HG03565 (cell line): ENCODE measurements at regions not wholly inside any gene's neighbourhood (a gene's known extent, or its start where the extent isn't known, plus 50 kb on each side); places are given as distances from the start of the nearest gene placed in this dataset.

Source experiments
- ATAC-seq: cut with Tn5 transposase; IDR thresholded peaks from one replicate; pipeline ENCODE4 v1.9.1; 2021; ENCODE audit warnings: mild to moderate bottlenecking, moderate library complexity; ENCODE audit not compliant: unreplicated experiment

- ATAC-seq: no peak
Measured at GRCh38 chr13:80133631-80134261, 207.2 kb downstream of the SPRY2 start.

DNA sequence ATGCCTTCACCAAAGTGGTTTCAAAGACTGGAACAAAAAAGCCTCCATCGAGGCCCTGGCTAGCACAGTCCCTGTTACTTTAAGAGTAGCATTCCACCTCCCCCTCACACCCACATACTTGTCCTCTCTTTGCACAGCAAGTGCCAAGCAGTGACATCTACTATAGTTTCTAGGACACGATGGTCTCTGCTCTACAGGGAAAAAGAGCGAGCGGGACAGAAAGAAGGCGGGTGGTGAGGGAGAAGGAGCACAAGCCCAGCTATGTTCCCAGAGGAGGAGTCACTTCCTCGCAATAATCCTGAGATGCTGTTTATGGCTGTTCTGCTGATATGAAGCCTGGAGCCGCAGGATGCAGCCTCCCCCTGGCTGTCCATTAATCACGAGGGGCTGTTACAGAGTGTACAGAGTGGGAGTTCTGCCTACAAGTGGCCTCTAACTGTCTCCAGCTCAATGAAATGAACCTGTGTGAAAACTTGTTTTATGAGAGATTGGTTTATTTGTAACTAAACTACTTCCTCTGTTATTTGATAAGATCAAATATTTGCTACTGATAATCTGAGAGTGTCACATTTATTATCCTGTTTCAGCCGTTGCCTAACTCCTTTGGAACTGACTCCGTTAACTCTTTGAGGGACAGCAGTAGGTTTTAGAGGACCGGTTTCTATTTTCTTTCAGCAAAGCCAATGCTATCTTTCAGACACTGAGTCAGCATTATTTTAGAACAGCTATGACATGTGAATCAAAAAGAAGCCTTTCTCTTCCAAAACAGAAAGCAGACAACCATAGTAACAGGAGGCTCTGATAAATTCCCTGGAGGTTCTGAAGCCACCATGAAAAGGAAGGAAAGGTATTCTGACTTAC is 208.0 kb downstream of the SPRY2 start:
- no peak for ATAC-seq

- ATAC-seq: no peak
Measured at GRCh38 chr13:80131204-80131603, 209.7 kb downstream of the SPRY2 start.

DNA sequence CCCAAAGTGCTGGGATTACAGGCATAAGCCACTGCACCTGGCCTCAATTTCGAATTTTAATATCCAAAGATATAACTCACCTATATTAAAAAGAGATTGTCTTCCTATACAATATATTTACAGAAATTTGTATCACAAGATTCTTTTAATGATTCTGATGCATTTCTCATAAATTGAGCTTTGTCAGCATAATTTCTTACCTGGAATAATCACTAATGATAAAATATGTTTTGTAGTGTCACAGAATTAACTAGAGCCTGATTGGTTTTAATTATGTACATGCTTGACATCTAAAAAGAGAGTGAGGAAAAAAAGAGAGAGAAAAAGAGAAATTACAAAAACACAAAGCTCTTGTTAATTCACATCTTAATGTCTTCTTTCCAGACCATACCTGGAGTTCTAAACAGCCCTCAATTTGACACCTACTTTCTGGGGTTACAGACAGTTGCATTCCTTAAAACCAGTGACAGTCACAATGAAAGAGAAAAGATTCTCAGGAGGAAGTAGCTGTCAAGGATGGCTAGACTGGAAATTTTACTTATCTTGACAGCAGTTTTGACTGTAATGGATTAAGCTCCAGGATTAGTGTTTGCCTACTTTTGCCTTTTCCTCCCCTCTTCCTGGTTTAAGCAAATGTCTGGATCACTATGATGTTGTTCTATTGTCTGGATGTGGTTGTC is 214.4 kb downstream of the SPRY2 start:
- ATAC-seq: no peak

- no peak for ATAC-seq
Measured at GRCh38 chr13:80123945-80124344, 217.0 kb downstream of the SPRY2 start.

DNA sequence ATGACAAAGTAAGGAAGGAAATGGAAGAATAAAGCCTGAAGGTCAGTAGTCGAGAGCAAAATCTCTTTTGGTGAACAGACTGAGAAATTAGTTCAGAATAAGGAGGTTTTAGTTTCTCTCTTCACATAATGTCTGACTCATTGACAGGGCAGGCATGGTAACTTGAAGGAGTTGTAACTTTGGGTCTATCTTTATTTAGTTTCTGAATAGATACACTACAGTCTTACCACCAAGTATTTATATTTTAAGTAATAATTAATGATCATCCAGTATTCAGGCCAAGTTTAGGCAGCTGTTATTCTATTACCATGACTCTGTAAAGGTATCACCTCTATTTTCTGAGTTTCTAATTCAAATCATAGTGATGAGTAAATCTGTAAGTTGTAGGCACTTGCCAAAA is 219.9 kb downstream of the SPRY2 start:
- ATAC-seq: no peak

GRCh38 chr13:80118506-80118905 is 222.4 kb downstream of the SPRY2 start:
- no peak for ATAC-seq

- no peak for ATAC-seq
Measured at GRCh38 chr13:80118099-80118498, 222.8 kb downstream of the SPRY2 start.

DNA sequence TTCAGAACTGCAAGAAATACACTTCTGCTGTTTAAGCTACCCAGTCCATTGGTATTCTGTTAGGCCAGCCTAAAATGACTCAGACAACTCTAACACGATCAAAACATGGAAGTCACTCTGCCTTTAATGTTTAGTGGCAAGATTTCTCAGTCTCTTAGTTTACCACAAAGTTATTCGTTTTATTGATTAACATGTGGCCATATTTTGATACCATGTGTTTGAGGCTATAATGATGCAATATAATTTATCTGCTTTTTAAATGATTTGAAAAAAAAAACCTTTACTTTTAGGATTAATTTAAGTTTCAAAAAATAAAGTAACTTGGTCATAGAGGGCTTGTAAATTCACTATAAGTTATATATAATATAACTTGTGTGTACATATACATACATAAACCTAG is 223.4 kb downstream of the SPRY2 start:
- no peak for ATAC-seq

DNA sequence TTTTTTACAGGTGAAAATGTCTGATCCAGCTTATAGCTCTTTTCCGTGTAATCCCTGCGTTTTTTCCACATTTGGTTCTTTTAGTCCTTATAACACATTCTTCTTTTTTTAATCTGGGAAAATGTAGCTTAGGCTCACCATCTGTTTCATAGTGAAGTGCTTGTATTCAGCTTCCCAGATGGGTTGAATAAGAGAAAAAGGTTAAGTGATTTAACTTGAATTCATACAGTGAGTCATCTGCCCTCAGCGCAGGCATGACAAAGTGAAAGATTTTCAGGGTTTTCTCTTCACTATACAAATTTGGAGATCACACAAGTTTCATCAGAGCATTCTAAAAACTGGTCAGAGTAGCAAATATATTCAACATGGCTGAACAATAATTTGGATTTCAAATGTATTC is 224.8 kb downstream of the SPRY2 start:
- no peak for ATAC-seq

DNA sequence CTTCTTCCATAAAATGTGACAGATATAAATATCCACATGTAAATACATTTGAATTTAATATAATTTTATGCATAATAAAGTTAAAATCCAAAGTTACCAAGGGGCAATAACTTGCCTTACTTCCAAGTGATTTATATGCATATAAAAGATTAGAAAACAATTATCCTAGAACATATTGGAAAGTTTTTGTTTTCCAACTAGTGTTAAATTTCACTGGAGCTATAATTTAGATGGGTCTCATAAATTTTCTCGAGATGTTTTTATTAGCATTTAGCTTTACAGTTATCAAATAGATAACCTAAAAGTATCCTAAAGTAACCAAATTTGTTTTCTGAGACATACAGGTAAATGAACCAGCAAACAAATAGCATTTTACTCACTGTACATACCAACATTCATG is 225.3 kb downstream of the SPRY2 start:
- ATAC-seq: no peak

GRCh38 chr13:80113714-80114454 is 227.0 kb downstream of the SPRY2 start:
- no peak for ATAC-seq

DNA sequence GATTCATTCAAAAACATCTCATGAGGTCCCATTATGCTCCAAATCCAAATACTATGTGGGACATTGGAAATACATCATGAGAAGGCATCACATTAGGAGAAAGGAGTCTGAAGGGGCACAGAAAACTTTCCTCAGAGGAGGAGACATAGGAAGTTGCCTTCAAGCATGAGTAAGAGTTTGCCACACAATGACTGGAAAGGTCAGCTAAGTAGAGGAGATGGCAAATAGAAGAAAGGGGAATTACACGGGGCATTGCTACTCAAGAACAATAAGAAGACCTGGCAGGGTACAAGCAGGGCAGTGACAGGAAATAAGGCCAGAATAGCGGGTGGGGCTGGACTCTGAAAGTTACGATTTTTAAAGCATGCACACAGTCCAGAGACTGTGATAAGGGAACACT is 231.6 kb downstream of the SPRY2 start:
- no peak for ATAC-seq

- ATAC-seq: no peak
Measured at GRCh38 chr13:80105350-80105749, 235.6 kb downstream of the SPRY2 start.

DNA sequence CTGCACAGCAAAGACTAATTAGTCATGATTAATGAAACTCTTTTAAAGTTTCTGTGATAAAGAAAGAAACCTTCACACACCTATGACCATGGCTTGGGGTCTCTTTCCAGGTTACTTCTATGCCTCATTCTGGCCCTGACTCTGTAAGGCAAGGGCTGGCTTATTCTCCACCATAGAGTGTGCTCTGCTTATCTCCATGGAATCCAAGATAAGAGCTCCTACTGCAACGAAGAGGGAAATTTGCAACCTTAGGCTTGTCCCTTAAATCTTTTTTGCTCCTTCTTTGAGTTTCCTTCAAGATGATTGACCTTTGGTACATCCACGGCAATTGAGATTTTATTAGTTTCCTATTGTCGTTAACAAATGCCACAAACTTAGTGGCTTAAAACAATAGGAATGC is 239.9 kb downstream of the SPRY2 start:
- ATAC-seq: no peak

DNA sequence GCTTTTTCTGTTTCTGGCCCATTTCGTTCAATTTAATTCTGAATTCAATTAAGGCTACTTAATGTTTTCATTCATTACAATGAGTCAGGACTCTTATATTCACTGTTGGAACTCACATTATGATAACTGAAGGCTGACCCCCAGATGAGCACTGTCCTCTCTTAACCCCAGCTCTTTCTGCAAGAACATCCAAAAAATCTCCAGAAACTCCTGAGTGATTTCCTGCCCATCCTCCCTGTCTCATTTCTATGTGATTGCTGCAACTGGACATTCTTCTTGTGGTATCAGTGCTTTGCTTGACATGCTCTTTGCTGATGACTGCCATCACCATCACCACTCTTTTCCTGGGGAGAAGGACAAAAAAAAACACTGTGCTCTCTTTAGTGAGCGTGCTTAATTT is 240.3 kb downstream of the SPRY2 start:
- ATAC-seq: no peak

GRCh38 chr13:80097561-80097960 is 243.4 kb downstream of the SPRY2 start:
- no peak for ATAC-seq

DNA sequence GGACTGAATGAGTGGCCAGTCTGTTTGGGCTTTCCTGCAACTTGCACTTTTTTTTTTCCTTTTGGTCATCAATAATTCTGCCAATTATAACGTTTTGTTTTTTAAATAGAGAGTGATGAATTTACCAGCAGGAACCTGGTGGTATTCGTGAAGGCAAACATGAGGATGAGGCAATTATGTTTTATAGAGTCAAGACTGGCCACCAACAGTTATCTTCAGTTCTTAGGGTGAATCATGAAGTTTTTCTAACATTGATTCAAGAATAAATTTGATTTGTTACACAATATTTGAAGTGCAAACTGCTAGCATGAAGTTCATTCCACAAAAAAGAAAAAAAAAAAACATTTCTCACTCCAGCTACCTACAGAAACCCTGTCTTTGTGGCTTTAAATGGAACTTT is 244.5 kb downstream of the SPRY2 start:
- no peak for ATAC-seq

- ATAC-seq: no peak
Measured at GRCh38 chr13:80094526-80094925, 246.4 kb downstream of the SPRY2 start.

DNA sequence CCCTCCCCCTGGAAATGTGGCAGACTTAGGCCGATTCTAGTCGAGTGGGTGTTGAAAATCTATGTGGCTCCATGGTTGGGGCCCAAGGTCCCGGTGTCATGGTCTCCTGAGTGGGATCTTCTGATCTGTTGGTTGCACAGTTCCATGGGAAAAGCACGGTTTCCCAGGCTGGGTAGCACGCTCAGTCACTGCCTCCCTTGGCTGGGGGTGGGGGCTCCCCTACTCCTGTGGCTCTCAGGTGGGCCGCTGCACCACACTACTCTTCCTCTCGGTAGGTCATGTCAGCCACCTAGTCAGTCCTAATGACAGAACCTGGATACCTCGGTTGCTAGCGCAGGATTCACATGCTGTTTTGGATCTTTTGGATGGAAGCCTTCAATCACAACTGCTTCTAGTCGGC is 247.0 kb downstream of the SPRY2 start:
- ATAC-seq: no peak

DNA sequence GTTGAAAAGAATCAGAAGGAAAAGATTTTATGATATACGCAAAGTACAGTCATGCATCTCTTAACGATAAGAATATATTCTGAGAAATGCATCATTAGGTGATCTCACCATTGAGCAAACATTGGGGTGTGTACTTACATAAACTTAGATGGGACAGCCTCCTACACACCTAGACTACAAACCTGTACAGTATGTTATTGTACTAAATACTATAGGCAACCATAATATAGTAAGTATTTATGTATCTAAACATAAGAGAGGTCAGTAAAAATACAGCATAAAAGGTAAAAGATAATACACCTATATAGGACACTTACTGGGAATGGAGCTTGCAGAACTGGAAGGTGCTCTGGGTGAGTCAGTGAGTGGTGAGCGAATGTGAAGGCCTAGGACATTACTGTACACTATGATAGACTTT is 254.6 kb downstream of the SPRY2 start:
- no peak for ATAC-seq
